GM12872 (cell line): ENCODE measurements at regions not wholly inside any gene's neighbourhood (a gene's known extent, or its start where the extent isn't known, plus 50 kb on each side); places are given as distances from the start of the nearest gene placed in this dataset.

Experiments used
- TF ChIP-seq, protein P1 (sequence below): IDR thresholded peaks from 3 replicates; pipeline ENCODE4 v1.5.1; 2011; ENCODE audit warnings: low read depth, mild to moderate bottlenecking, low read length, moderate library complexity; ENCODE audit not compliant: insufficient read depth

DNA sequence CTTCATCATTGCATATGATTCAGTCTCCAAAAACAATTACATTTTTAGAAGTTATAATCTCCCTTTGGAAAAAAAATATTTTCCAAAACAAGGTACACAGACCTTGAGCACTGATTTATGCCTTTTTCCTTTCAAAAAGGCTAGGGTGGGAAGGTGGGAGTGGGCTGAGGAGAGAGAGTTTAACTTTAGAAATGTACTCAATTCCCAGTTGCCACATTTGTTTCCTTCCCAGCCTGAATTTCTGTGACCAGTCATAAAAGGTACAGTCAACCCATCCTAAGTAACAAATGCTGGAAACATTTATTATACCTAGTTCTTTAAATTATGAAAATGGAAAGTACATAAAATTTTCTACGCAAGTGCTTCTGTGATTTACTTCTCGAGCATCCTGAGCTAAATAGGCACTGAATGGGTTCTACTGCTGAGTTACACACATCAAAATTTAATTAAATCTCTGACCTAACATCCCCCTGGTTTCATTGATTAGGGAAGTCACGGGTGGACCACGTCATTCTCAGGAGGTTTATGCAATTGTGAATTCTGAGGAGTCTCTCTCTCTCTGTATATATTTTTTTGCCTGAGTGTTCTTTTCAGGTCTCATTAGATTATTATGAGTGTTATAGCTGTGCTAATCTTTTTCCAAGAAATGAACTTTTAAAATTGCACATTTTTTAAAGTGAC lies 371.8 kb downstream of the BTG1 start:
- TF ChIP-seq, protein P1, sequence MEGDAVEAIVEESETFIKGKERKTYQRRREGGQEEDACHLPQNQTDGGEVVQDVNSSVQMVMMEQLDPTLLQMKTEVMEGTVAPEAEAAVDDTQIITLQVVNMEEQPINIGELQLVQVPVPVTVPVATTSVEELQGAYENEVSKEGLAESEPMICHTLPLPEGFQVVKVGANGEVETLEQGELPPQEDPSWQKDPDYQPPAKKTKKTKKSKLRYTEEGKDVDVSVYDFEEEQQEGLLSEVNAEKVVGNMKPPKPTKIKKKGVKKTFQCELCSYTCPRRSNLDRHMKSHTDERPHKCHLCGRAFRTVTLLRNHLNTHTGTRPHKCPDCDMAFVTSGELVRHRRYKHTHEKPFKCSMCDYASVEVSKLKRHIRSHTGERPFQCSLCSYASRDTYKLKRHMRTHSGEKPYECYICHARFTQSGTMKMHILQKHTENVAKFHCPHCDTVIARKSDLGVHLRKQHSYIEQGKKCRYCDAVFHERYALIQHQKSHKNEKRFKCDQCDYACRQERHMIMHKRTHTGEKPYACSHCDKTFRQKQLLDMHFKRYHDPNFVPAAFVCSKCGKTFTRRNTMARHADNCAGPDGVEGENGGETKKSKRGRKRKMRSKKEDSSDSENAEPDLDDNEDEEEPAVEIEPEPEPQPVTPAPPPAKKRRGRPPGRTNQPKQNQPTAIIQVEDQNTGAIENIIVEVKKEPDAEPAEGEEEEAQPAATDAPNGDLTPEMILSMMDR, result no peak

DNA sequence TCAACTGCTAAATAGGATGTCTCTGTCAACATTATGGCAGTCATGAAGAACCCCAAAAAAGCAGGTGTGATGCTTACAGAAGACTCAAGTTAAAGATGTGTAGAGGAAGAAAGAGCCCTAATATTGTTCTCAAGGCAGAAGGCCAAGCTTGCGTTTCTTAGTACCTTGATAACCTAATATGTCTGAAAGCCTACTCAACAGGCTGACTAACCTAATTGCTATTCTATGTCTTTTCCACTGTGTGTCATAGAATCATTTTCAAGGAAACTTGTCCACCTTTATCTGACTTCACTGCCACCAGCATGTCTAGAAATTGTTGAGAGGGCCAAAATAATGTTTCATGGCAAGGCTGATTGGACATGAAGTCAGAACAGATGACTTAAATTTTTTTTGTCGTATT lies 373.2 kb downstream of the BTG1 start:
- TF ChIP-seq, protein P1, result no peak

GRCh38 chr12:91769736-91770135 lies 375.9 kb downstream of the BTG1 start:
- TF ChIP-seq, protein P1, result no peak

DNA sequence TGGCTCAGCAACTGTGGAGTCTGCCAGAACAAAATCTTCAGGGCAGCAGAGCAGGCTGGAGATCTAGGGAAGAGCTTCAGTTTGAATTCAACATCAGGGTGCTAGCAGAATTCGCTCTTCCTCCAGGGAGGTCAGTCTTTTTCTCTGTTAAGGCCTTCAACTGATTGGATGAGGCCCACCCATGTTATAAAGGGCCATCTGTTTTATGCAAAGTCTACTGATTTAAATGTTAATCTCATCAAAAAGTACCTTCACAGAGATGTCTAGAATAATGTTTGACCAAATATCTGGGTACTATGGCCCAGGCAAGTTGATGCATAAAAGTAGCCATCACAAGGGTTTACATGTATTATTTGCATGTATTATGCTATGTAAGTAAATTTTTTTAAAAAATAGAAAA lies 378.4 kb downstream of the BTG1 start:
- TF ChIP-seq, protein P1, result no peak

GRCh38 chr12:91766454-91766853 lies 379.2 kb downstream of the BTG1 start:
- TF ChIP-seq, protein P1, result no peak

- TF ChIP-seq, protein P1, result no peak
Measured at GRCh38 chr12:91763654-91764370, 381.8 kb downstream of the BTG1 start.

DNA sequence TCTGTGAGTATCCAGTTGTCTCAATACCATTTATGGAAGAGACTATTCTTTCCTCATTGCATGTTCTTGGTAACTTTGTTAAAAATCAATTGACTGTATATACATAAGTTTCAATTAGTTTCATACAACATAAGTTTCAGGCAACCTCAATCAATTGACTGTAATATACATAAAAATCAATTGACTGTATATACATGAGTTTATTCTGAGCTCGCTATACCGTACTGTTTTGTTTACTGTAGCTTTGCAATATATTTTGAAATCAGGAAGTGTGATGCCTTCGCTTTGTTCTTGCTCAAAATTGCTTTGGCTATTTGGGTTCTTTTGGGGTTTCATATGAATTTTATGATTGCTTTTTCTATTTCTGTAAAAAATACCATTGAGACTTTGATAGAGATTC lies 392.0 kb downstream of the BTG1 start:
- TF ChIP-seq, protein P1, result no peak
